Mesenchymal stem cell (in vitro differentiated cells and primary cell): ENCODE measurements at regions not wholly inside any gene's neighbourhood (a gene's known extent, or its start where the extent isn't known, plus 50 kb on each side); places are given as distances from the start of the nearest gene placed in this dataset.
"Not testable (repeated sequence)": the region's sequence is repeated elsewhere in the genome, so short reads cannot be mapped to it uniquely, and the experiment has no call there.

ENCODE experiments used
- DNase-seq: peaks from one replicate; pipeline ENCODE4 v3.0.0-alpha.2; 2013
- H2AFZ ChIP-seq: one replicate; pipeline ENCODE4 v1.6.1; 2013; ENCODE audit warnings: low read depth, mild to moderate bottlenecking, control low read depth, inconsistent platforms, low read length, moderate library complexity
- H2AK5ac ChIP-seq: 2 replicates; pipeline ENCODE4 v1.6.1; 2013; ENCODE audit warnings: low read length, moderate library complexity, mild to moderate bottlenecking, inconsistent platforms; ENCODE audit not compliant: severe bottlenecking
- H2BK120ac ChIP-seq: one replicate; pipeline ENCODE4 v1.6.1; 2013; ENCODE audit warnings: low read depth, mild to moderate bottlenecking, inconsistent platforms, low read length, moderate library complexity
- H2BK12ac ChIP-seq, 2 experiments: one replicate each; pipeline ENCODE4 v1.6.1; 2013; ENCODE audit warnings: inconsistent platforms in 2 of 2, low read length in 2 of 2, mild to moderate bottlenecking in 2 of 2, moderate library complexity in 2 of 2, control low read depth in 1 of 2
- H2BK15ac ChIP-seq: one replicate; pipeline ENCODE4 v1.6.1; 2013; ENCODE audit warnings: mild to moderate bottlenecking, low read depth, inconsistent platforms; ENCODE audit not compliant: poor library complexity, severe bottlenecking
- H2BK5ac ChIP-seq: 2 replicates; pipeline ENCODE4 v1.6.1; 2013; ENCODE audit warnings: low read depth, mild to moderate bottlenecking, low read length, control low read depth, inconsistent platforms; ENCODE audit not compliant: poor library complexity, severe bottlenecking
- H3K14ac ChIP-seq, 2 experiments: one replicate each; pipeline ENCODE4 v1.6.1; 2013; ENCODE audit warnings: inconsistent platforms in 2 of 2, low read length in 2 of 2, control low read depth in 1 of 2, mild to moderate bottlenecking in 1 of 2, moderate library complexity in 1 of 2
- H3K18ac ChIP-seq, 2 experiments: one replicate each; pipeline ENCODE4 v1.6.1; 2013; ENCODE audit warnings: inconsistent platforms in 2 of 2, low read length in 2 of 2, control low read depth in 1 of 2, low read depth in 1 of 2, mild to moderate bottlenecking in 1 of 2
- H3K23ac ChIP-seq, 2 experiments: one replicate each; pipeline ENCODE4 v1.6.1; 2013; ENCODE audit warnings: inconsistent platforms in 2 of 2, low read length in 2 of 2, mild to moderate bottlenecking in 2 of 2, moderate library complexity in 2 of 2, control low read depth in 1 of 2
- H3K27ac ChIP-seq: 2 replicates; pipeline ENCODE4 v1.5.1; 2013; ENCODE audit warnings: mild to moderate bottlenecking, moderate library complexity, low read length, control low read depth, inconsistent platforms; ENCODE audit not compliant: poor library complexity, severe bottlenecking
- H3K27me3 ChIP-seq, 2 experiments: 2 replicates each; pipeline versions ENCODE4 v1.6.1 to v1.7.0; 2013; ENCODE audit warnings: low read length in 2 of 2, mild to moderate bottlenecking in 2 of 2, moderate library complexity in 2 of 2, control low read depth in 1 of 2, inconsistent platforms in 1 of 2; ENCODE audit not compliant: control insufficient read depth in 1 of 2, insufficient read depth in 1 of 2
- H3K36me3 ChIP-seq, 2 experiments: 2 replicates each; pipeline versions ENCODE4 v1.6.1 to v1.7.0; 2013; ENCODE audit warnings: low read length in 2 of 2, control low read depth in 1 of 2, inconsistent platforms in 1 of 2, low read depth in 1 of 2, mild to moderate bottlenecking in 1 of 2; ENCODE audit not compliant: insufficient read depth in 2 of 2, control insufficient read depth in 1 of 2
- H3K4ac ChIP-seq, 2 experiments: one replicate each; pipeline ENCODE4 v1.6.1; 2013; ENCODE audit warnings: inconsistent platforms in 2 of 2, low read length in 2 of 2, mild to moderate bottlenecking in 2 of 2, moderate library complexity in 2 of 2, control low read depth in 1 of 2, low read depth in 1 of 2
- H3K4me1 ChIP-seq: 2 replicates; pipeline ENCODE4 v1.6.1; 2013; ENCODE audit warnings: low read depth, low read length, control low read depth; ENCODE audit not compliant: control insufficient read depth, insufficient read depth
- H3K4me2 ChIP-seq: 2 replicates; pipeline ENCODE4 v1.6.1; 2013; ENCODE audit warnings: low read length, mild to moderate bottlenecking, inconsistent platforms; ENCODE audit not compliant: poor library complexity, severe bottlenecking
- H3K4me3 ChIP-seq, 2 experiments: 2 replicates each; pipeline versions ENCODE4 v1.5.1 to v1.7.0; 2013; ENCODE audit warnings: low read length in 2 of 2, mild to moderate bottlenecking in 2 of 2, control low read depth in 1 of 2, low read depth in 1 of 2; ENCODE audit not compliant: insufficient read depth in 1 of 2
- H3K79me1 ChIP-seq: replicated peaks from 2 replicates; pipeline ENCODE4 v1.6.1; 2013; ENCODE audit warnings: mild to moderate bottlenecking, control low read depth, low read length, inconsistent platforms; ENCODE audit not compliant: poor library complexity, severe bottlenecking
- H3K9ac ChIP-seq: 2 replicates; pipeline ENCODE4 v1.7.0; 2013; ENCODE audit warnings: mild to moderate bottlenecking, low read length, moderate library complexity
- H3K9me3 ChIP-seq: 2 replicates; pipeline ENCODE4 v1.7.0; 2013; ENCODE audit warnings: mild to moderate bottlenecking, low read length; ENCODE audit not compliant: control insufficient read depth
- H4K8ac ChIP-seq: one replicate; pipeline ENCODE4 v1.6.1; 2013; ENCODE audit warnings: inconsistent platforms, mild to moderate bottlenecking, low read length, moderate library complexity
- H4K91ac ChIP-seq: one replicate; pipeline ENCODE4 v1.6.1; 2013; ENCODE audit warnings: mild to moderate bottlenecking, low read length, inconsistent platforms
- WGBS: methylation state at CpG from one replicate; pipeline ENCODE4 v1.1.7; 2013; ENCODE audit warnings: mixed read lengths; 5-methylcytosine and 5-hydroxymethylcytosine counted together

- no peak overlapping the region for H4K91ac ChIP-seq
- H2BK15ac ChIP-seq = no peak overlapping the region
- H2AFZ ChIP-seq = no peak overlapping the region
- no peak for DNase-seq
- no peak overlapping the region for H4K8ac ChIP-seq
- H3K23ac ChIP-seq = no peak overlapping the region
- H3K14ac ChIP-seq = no peak overlapping the region
- H3K9ac ChIP-seq = no peak overlapping the region
- no peaks in the 10 kb centered on the region for H3K79me1 ChIP-seq
- H2BK120ac ChIP-seq = no peak overlapping the region
- H3K4ac ChIP-seq = no peak overlapping the region
- peaks cover 0 to 4% of the 10 kb centered on the region in 2 experiments for H3K27me3 ChIP-seq
- H2BK12ac ChIP-seq = no peak overlapping the region
- H3K36me3 ChIP-seq = no peaks in the 10 kb centered on the region
- no peak overlapping the region for H2BK5ac ChIP-seq
- no peaks in the 10 kb centered on the region for H3K4me1 ChIP-seq
- no peak overlapping the region for H3K18ac ChIP-seq
- no peak overlapping the region for H2AK5ac ChIP-seq
- no peaks in the 10 kb centered on the region for H3K9me3 ChIP-seq
- H3K4me2 ChIP-seq = no peak overlapping the region
- H3K4me3 ChIP-seq = no peak overlapping the region
- no peak overlapping the region for H3K27ac ChIP-seq
These were observed 306.3 kb downstream of the FZD1 start for GRCh38 chr7:91570560-91570959.

DNA sequence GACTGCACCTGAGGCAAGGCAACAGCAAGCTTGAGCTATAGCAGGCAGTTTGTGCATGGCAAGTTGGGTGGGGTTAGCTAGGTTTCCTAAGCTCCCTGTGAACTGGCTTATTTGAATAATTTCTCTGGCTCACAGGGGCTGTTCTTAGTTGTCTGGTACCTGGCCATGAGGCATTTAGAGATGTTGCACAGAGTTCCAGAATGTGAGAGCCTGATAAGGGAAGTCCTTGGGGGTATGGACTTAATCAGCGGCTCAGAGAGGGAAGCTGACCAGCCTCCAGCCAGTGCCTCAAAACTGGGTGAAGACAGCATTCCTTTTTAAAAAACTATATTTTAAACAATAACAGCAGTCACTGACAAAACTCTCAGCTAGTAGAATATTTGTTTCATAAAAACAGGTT lies 307.4 kb downstream of the FZD1 start:
- no peak overlapping the region for H2AFZ ChIP-seq
- H2BK15ac ChIP-seq = no peak overlapping the region
- no peak overlapping the region for H3K9ac ChIP-seq
- no peaks in the 10 kb centered on the region for H3K9me3 ChIP-seq
- no peak overlapping the region for H3K18ac ChIP-seq
- no peaks in the 10 kb centered on the region for H3K36me3 ChIP-seq
- no peak overlapping the region for H4K8ac ChIP-seq
- no peak overlapping the region for H3K4me3 ChIP-seq
- H3K4me2 ChIP-seq = no peak overlapping the region
- H2AK5ac ChIP-seq = no peak overlapping the region
- no peak overlapping the region for H4K91ac ChIP-seq
- no peak for DNase-seq
- no peak overlapping the region for H3K23ac ChIP-seq
- no peak overlapping the region for H2BK5ac ChIP-seq
- no peaks in the 10 kb centered on the region for H3K4me1 ChIP-seq
- peaks cover 0 to 4% of the 10 kb centered on the region in 2 experiments for H3K27me3 ChIP-seq
- H2BK120ac ChIP-seq = no peak overlapping the region
- H3K27ac ChIP-seq = no peak overlapping the region
- H3K14ac ChIP-seq = no peak overlapping the region
- H2BK12ac ChIP-seq = no peak overlapping the region
- no peak overlapping the region for H3K4ac ChIP-seq
- H3K79me1 ChIP-seq = no peaks in the 10 kb centered on the region
- 100% methylated on average over 1 of the region's 1 CpG for WGBS

- Histone ChIP-seq H3K4me3 (no peak overlapping the region), H2AK5ac (no peak overlapping the region), H4K8ac (no peak overlapping the region), H2BK5ac (no peak overlapping the region), H3K4me2 (no peak overlapping the region), H3K79me1 (no peaks in the 10 kb centered on the region), H3K23ac (no peak overlapping the region), H3K27me3 (no peaks in the 10 kb centered on the region), H2BK12ac (no peak overlapping the region), H2BK15ac (no peak overlapping the region), H3K14ac (no peak overlapping the region), H3K18ac (no peak overlapping the region), H3K36me3 (no peaks in the 10 kb centered on the region), H4K91ac (no peak overlapping the region), H3K4me1 (no peaks in the 10 kb centered on the region), H2BK120ac (no peak overlapping the region), H2AFZ (no peak overlapping the region), H3K4ac (no peak overlapping the region), H3K27ac (no peak overlapping the region), H3K9me3 (no peaks in the 10 kb centered on the region), H3K9ac (no peak overlapping the region)
- DNase-seq = no peak
- WGBS = 64% methylated on average over 1 of the region's 1 CpG
These were observed 307.1 kb downstream of the MTERF1 start for GRCh38 chr7:91573405-91573804.

DNA sequence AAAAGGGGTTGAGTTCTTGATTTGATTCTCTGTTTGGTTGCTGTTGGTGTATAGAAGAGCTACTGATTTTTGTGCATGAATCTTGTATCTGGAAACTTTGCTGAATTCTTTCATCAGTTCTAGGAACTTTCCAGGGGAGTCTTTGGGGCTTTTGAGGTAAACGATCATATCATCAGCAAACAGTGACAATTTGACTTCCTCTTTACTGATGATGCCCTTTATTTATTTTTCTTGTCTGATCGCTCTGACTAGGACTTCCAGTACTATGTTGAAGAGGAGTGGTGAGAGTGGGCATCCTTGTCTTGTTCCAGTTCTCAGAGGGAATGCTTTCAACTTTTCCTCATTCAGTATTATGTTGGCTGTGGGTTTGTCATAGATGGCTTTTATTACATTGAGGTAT lies 304.0 kb downstream of the MTERF1 start:
- not testable (repeated sequence) for H2AK5ac ChIP-seq, H3K4me2 ChIP-seq, H3K27ac ChIP-seq, H4K91ac ChIP-seq, H2BK12ac ChIP-seq, H3K18ac ChIP-seq, H3K36me3 ChIP-seq, H3K23ac ChIP-seq, H3K27me3 ChIP-seq, H3K4ac ChIP-seq, H2BK120ac ChIP-seq, H2BK15ac ChIP-seq, H2BK5ac ChIP-seq, H3K4me3 ChIP-seq, H3K9ac ChIP-seq, H4K8ac ChIP-seq, DNase-seq, H2AFZ ChIP-seq, H3K79me1 ChIP-seq, H3K4me1 ChIP-seq, H3K14ac ChIP-seq, H3K9me3 ChIP-seq
- 100% methylated on average over 1 of the region's 2 CpGs for WGBS
